Thyroid gland (tissue), 4 donors: ENCODE measurements at regions not wholly inside any gene's neighbourhood (a gene's known extent, or its start where the extent isn't known, plus 50 kb on each side); places are given as distances from the start of the nearest gene placed in this dataset.

ENCODE experiments used
- CTCF ChIP-seq, 6 experiments: fragments of 200-600 bp in 3 of 6; fragments of 450-650 bp in 3 of 6; sonication (generic) in 3 of 6; IDR thresholded peaks; one replicate each; pipeline ENCODE4 v1.5.1; 2016 to 2019; ENCODE audit warnings: antibody characterized with exemption in 6 of 6, mild to moderate bottlenecking in 2 of 6, inconsistent platforms in 1 of 6, moderate library complexity in 1 of 6
- POLR2A ChIP-seq, 2 donors: fragments of 450-650 bp; IDR thresholded peaks; one replicate each; pipeline ENCODE4 v1.6.1; 2017; ENCODE audit warnings: antibody characterized with exemption in 2 of 2, mild to moderate bottlenecking in 2 of 2, moderate library complexity in 1 of 2

GRCh38 chrX:137915466-137915865 is 349.5 kb downstream of the ZIC3 start:
- no peak for TF ChIP-seq POLR2A (IDR thresholded peaks at IDR 0.05)
- no peak for TF ChIP-seq CTCF (IDR thresholded peaks at IDR 0.05)
